GM19351 (cell line): ENCODE measurements at regions not wholly inside any gene's neighbourhood (a gene's known extent, or its start where the extent isn't known, plus 50 kb on each side); places are given as distances from the start of the nearest gene placed in this dataset.
"Not testable (repeated sequence)": the region's sequence is repeated elsewhere in the genome, so short reads cannot be mapped to it uniquely, and the experiment has no call there.

Source experiments
- ATAC-seq: cut with Tn5 transposase; IDR thresholded peaks from one replicate; pipeline ENCODE4 v1.9.1; 2021; ENCODE audit warnings: mild to moderate bottlenecking, moderate library complexity; ENCODE audit not compliant: unreplicated experiment

- ATAC-seq: no peak
These were observed 50.8 kb upstream of the PCSK1 start for GRCh38 chr5:96483878-96484277.

- ATAC-seq: no peak
These were observed 54.8 kb upstream of the PCSK1 start for GRCh38 chr5:96487859-96488258.

- no peak for ATAC-seq
These were observed 56.5 kb upstream of the PCSK1 start for GRCh38 chr5:96489532-96489931.

- ATAC-seq: no peak
These were observed 59.5 kb upstream of the PCSK1 start for GRCh38 chr5:96492459-96493047.

- no peak for ATAC-seq
These were observed 60.3 kb upstream of the PCSK1 start for GRCh38 chr5:96493219-96493790.

GRCh38 chr5:96495412-96495811 is 62.4 kb upstream of the PCSK1 start:
- ATAC-seq: not testable (repeated sequence)

- ATAC-seq: not testable (repeated sequence)
These were observed 64.0 kb upstream of the PCSK1 start for GRCh38 chr5:96497027-96497426.

GRCh38 chr5:96499753-96500345 is 66.8 kb upstream of the PCSK1 start:
- no peak for ATAC-seq

GRCh38 chr5:96501991-96502646 is 69.1 kb upstream of the PCSK1 start:
- no peak for ATAC-seq

GRCh38 chr5:96503501-96504236 is 70.6 kb upstream of the PCSK1 start:
- no peak for ATAC-seq

- no peak for ATAC-seq
These were observed 73.3 kb upstream of the PCSK1 start for GRCh38 chr5:96506376-96506775.

GRCh38 chr5:96506866-96507527 is 73.9 kb upstream of the PCSK1 start:
- no peak for ATAC-seq

- ATAC-seq: no peak
These were observed 76.3 kb upstream of the PCSK1 start for GRCh38 chr5:96509316-96509715.

GRCh38 chr5:96509721-96510350 is 76.8 kb upstream of the PCSK1 start:
- ATAC-seq: no peak

GRCh38 chr5:96516631-96517071 is 83.6 kb upstream of the PCSK1 start:
- ATAC-seq: no peak

GRCh38 chr5:96517295-96517694 is 84.2 kb upstream of the PCSK1 start:
- ATAC-seq: no peak

- no peak for ATAC-seq
These were observed 87.3 kb upstream of the PCSK1 start for GRCh38 chr5:96520345-96520744.

- ATAC-seq: no peak
These were observed 89.7 kb upstream of the PCSK1 start for GRCh38 chr5:96522635-96523355.

- ATAC-seq: no peak
These were observed 95.0 kb upstream of the PCSK1 start for GRCh38 chr5:96527768-96528661.
